ENCODE measurements at regions not wholly inside any gene's neighbourhood (a gene's known extent, or its start where the extent isn't known, plus 50 kb on each side); places are given as distances from the start of the nearest gene placed in this dataset.

GRCh38 chr14:39890026-39890425, 457.8 kb upstream of the FBXO33 start:
- Histone ChIP-seq H3K4me3 (ENCODE audit: low read depth in 1 of 5, low read length in 5 of 5) (no peak overlapping the region), H3K9ac (ENCODE audit: low read length in 5 of 5) (no peak overlapping the region), H3K36me3 (ENCODE audit: control insufficient read depth in 5 of 5, insufficient read depth in 5 of 5, low read length in 5 of 5) (no peaks in the 10 kb centered on the region), H3K27ac (ENCODE audit: low read depth, low read length) (no peak overlapping the region), H3K4me1 (ENCODE audit: control insufficient read depth in 5 of 5, insufficient read depth in 5 of 5, low read length in 5 of 5) (no peaks in the 10 kb centered on the region), H3K9me3 (ENCODE audit: control insufficient read depth in 5 of 5, low read length in 5 of 5) (peaks cover 3 to 25% (median 17%) of the 10 kb centered on the region in 5 donors), H3K27me3 (ENCODE audit: control insufficient read depth in 5 of 5, insufficient read depth in 4 of 5, low read length in 5 of 5) (no peaks in the 10 kb centered on the region)

DNA sequence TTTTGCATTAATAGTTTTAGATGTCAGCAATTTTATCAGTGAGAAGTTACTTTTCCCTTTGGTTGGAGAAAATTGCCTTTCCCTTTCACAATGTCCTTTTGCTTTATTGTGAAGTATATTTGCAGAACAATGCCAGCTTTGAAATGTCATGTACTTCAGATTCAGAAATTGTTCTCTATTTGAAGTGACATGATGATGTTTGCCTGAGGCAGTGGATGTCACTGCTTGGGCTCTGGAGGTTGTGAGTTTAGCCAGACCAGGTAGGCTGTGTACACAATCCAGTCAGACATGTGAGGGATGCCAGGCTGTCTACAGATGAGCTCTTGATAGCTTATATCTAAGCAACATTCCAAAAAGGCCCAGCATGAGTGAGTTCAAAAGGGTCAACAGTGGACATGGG, 451.9 kb upstream of the FBXO33 start:
- H3K4me1 ChIP-seq (ENCODE audit: control insufficient read depth in 5 of 5, insufficient read depth in 5 of 5, low read length in 5 of 5): no peaks in the 10 kb centered on the region
- no peak overlapping the region for H3K27ac ChIP-seq (ENCODE audit: low read depth, low read length)
- H3K4me3 ChIP-seq (ENCODE audit: low read depth in 1 of 5, low read length in 5 of 5): no peak overlapping the region
- no peaks in the 10 kb centered on the region for H3K36me3 ChIP-seq (ENCODE audit: control insufficient read depth in 5 of 5, insufficient read depth in 5 of 5, low read length in 5 of 5)
- no peak overlapping the region for H3K9ac ChIP-seq (ENCODE audit: low read length in 5 of 5)
- H3K27me3 ChIP-seq (ENCODE audit: control insufficient read depth in 5 of 5, insufficient read depth in 4 of 5, low read length in 5 of 5): no peaks in the 10 kb centered on the region
- peaks cover 3 to 14% (median 9%) of the 10 kb centered on the region in 5 donors for H3K9me3 ChIP-seq (ENCODE audit: control insufficient read depth in 5 of 5, low read length in 5 of 5)

GRCh38 chr14:39880965-39881364, 448.7 kb upstream of the FBXO33 start:
- Histone ChIP-seq H3K27ac (ENCODE audit: low read depth, low read length) (no peak overlapping the region), H3K27me3 (ENCODE audit: control insufficient read depth in 5 of 5, insufficient read depth in 4 of 5, low read length in 5 of 5) (no peaks in the 10 kb centered on the region), H3K4me3 (ENCODE audit: low read depth in 1 of 5, low read length in 5 of 5) (no peak overlapping the region), H3K36me3 (ENCODE audit: control insufficient read depth in 5 of 5, insufficient read depth in 5 of 5, low read length in 5 of 5) (no peaks in the 10 kb centered on the region), H3K9ac (ENCODE audit: low read length in 5 of 5) (no peak overlapping the region), H3K9me3 (ENCODE audit: control insufficient read depth in 5 of 5, low read length in 5 of 5) (peaks cover 0 to 1% (median 0%) of the 10 kb centered on the region in 5 donors), H3K4me1 (ENCODE audit: control insufficient read depth in 5 of 5, insufficient read depth in 5 of 5, low read length in 5 of 5) (no peaks in the 10 kb centered on the region)

DNA sequence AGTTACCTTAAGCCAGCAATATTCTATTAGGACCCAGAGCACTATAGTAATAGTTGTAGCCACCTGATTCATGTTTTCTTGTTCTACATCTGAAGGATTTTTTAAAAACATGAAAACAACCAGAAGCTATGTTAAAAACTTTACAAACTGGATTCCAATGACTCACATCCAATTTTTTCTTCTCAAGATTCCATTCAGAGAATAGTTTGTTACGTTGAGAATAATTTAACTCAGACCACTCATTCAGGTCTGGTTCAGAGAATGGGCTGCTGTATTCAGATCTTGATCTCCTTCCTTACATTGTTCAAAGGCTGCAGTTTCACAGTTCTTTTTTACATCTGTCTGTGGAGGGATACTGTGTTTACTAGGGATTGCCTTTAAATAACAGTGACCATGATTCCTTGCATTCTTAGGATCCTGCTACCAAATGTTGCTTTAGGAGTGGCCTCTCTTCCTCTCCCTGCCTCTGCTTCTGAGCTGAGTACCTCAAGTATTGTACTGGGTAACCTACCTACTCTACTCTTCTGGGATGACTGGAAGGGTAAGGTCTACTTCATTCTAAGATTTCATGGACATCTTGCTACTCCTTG, 448.0 kb upstream of the FBXO33 start:
- H3K4me1 ChIP-seq (ENCODE audit: control insufficient read depth in 5 of 5, insufficient read depth in 5 of 5, low read length in 5 of 5): no peaks in the 10 kb centered on the region
- H3K27ac ChIP-seq (ENCODE audit: low read depth, low read length): no peak overlapping the region
- no peaks in the 10 kb centered on the region for H3K36me3 ChIP-seq (ENCODE audit: control insufficient read depth in 5 of 5, insufficient read depth in 5 of 5, low read length in 5 of 5)
- H3K4me3 ChIP-seq (ENCODE audit: low read depth in 1 of 5, low read length in 5 of 5): no peak overlapping the region
- no peaks in the 10 kb centered on the region for H3K27me3 ChIP-seq (ENCODE audit: control insufficient read depth in 5 of 5, insufficient read depth in 4 of 5, low read length in 5 of 5)
- no peaks in the 10 kb centered on the region for H3K9me3 ChIP-seq (ENCODE audit: control insufficient read depth in 5 of 5, low read length in 5 of 5)
- no peak overlapping the region for H3K9ac ChIP-seq (ENCODE audit: low read length in 5 of 5)

DNA sequence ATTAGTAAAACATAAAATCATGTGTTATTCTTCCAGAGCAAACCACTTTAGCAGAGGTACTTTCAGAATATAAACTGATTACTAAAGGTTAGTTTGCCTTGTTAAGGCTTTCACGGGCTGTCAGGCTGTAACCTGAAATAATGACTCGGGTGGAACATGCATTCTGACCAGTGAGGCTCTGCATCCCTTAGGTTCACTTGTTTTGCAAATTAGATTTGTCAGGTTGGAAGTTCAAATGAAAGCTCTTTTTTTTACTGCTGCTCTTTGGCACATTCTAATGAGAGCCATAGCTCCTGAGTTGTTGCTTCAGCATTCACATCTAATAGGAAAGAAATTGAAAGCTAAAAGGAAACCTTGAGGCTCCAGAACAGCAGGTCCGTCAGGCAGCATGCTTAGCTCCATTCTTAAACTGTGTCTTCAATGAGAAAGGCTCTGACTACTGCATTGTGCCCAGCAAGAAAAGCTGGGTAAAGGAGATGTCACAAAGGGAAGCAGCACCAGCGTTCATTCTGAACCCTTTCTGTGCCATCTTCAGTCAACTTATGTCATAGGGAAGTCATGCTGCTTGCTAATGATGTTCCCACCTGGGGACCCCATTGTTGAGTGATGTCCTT, 445.5 kb upstream of the FBXO33 start:
- Histone ChIP-seq H3K27ac (ENCODE audit: low read depth, low read length) (no peak overlapping the region), H3K27me3 (ENCODE audit: control insufficient read depth in 5 of 5, insufficient read depth in 4 of 5, low read length in 5 of 5) (no peaks in the 10 kb centered on the region), H3K4me3 (ENCODE audit: low read depth in 1 of 5, low read length in 5 of 5) (no peak overlapping the region), H3K9ac (ENCODE audit: low read length in 5 of 5) (no peak overlapping the region), H3K9me3 (ENCODE audit: control insufficient read depth in 5 of 5, low read length in 5 of 5) (no peaks in the 10 kb centered on the region), H3K36me3 (ENCODE audit: control insufficient read depth in 5 of 5, insufficient read depth in 5 of 5, low read length in 5 of 5) (no peaks in the 10 kb centered on the region), H3K4me1 (ENCODE audit: control insufficient read depth in 5 of 5, insufficient read depth in 5 of 5, low read length in 5 of 5) (no peaks in the 10 kb centered on the region)

- H3K27me3 ChIP-seq (ENCODE audit: control insufficient read depth in 5 of 5, insufficient read depth in 4 of 5, low read length in 5 of 5): no peaks in the 10 kb centered on the region
- H3K4me1 ChIP-seq (ENCODE audit: control insufficient read depth in 5 of 5, insufficient read depth in 5 of 5, low read length in 5 of 5): no peaks in the 10 kb centered on the region
- H3K4me3 ChIP-seq (ENCODE audit: low read depth in 1 of 5, low read length in 5 of 5): no peak overlapping the region
- no peak overlapping the region for H3K9ac ChIP-seq (ENCODE audit: low read length in 5 of 5)
- no peak overlapping the region for H3K27ac ChIP-seq (ENCODE audit: low read depth, low read length)
- no peaks in the 10 kb centered on the region for H3K36me3 ChIP-seq (ENCODE audit: control insufficient read depth in 5 of 5, insufficient read depth in 5 of 5, low read length in 5 of 5)
- no peaks in the 10 kb centered on the region for H3K9me3 ChIP-seq (ENCODE audit: control insufficient read depth in 5 of 5, low read length in 5 of 5)
Measured at GRCh38 chr14:39876916-39877315, 444.7 kb upstream of the FBXO33 start.

DNA sequence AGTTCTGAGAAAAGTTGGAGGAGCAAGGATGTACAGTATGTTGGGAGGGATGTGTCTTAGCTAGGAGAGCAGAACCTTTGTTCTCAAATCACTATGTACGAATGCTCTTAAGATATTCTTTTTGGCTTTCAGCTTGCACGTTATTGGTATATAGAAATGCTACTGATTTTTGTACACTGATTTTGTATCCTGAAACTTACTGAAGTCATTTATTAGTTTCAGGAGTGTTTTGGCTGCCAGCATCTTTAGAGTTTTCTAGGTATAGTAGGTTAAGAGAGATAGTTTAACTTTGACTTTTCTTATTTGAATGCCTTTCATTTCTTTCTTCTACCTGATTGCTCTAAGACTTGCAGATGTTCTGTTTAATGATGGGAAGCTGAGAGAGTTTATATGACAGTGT, 442.8 kb upstream of the FBXO33 start:
- no peaks in the 10 kb centered on the region for H3K36me3 ChIP-seq (ENCODE audit: control insufficient read depth in 5 of 5, insufficient read depth in 5 of 5, low read length in 5 of 5)
- no peaks in the 10 kb centered on the region for H3K27me3 ChIP-seq (ENCODE audit: control insufficient read depth in 5 of 5, insufficient read depth in 4 of 5, low read length in 5 of 5)
- H3K9me3 ChIP-seq (ENCODE audit: control insufficient read depth in 5 of 5, low read length in 5 of 5): peaks cover 0 to 3% (median 0%) of the 10 kb centered on the region in 5 donors
- H3K4me1 ChIP-seq (ENCODE audit: control insufficient read depth in 5 of 5, insufficient read depth in 5 of 5, low read length in 5 of 5): no peaks in the 10 kb centered on the region
- no peak overlapping the region for H3K9ac ChIP-seq (ENCODE audit: low read length in 5 of 5)
- H3K27ac ChIP-seq (ENCODE audit: low read depth, low read length): no peak overlapping the region
- H3K4me3 ChIP-seq (ENCODE audit: low read depth in 1 of 5, low read length in 5 of 5): no peak overlapping the region

DNA sequence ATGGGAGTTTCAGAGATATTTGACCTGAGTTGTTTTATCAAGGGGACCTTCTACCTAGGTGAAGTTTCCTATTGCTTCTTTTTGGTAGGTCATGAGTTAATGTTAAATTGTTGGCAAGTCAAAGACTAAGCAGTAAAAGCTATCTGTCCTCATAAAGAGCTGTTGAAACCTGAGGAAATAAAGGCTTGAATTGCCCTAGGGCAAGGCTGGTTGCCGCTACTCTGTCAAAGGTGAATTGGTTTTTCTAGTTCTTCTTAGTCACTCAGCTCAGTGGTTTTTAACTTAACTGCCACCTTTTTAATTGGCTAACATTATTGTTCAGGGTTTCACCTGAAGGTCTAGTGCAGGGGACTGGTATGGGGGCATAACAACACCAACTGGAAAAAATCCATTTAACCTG, 441.6 kb upstream of the FBXO33 start:
- H3K9me3 ChIP-seq (ENCODE audit: control insufficient read depth in 5 of 5, low read length in 5 of 5): peaks cover 0 to 3% (median 0%) of the 10 kb centered on the region in 5 donors
- no peak overlapping the region for H3K4me3 ChIP-seq (ENCODE audit: low read depth in 1 of 5, low read length in 5 of 5)
- no peaks in the 10 kb centered on the region for H3K27me3 ChIP-seq (ENCODE audit: control insufficient read depth in 5 of 5, insufficient read depth in 4 of 5, low read length in 5 of 5)
- no peaks in the 10 kb centered on the region for H3K4me1 ChIP-seq (ENCODE audit: control insufficient read depth in 5 of 5, insufficient read depth in 5 of 5, low read length in 5 of 5)
- H3K9ac ChIP-seq (ENCODE audit: low read length in 5 of 5): no peak overlapping the region
- no peaks in the 10 kb centered on the region for H3K36me3 ChIP-seq (ENCODE audit: control insufficient read depth in 5 of 5, insufficient read depth in 5 of 5, low read length in 5 of 5)
- no peak overlapping the region for H3K27ac ChIP-seq (ENCODE audit: low read depth, low read length)

DNA sequence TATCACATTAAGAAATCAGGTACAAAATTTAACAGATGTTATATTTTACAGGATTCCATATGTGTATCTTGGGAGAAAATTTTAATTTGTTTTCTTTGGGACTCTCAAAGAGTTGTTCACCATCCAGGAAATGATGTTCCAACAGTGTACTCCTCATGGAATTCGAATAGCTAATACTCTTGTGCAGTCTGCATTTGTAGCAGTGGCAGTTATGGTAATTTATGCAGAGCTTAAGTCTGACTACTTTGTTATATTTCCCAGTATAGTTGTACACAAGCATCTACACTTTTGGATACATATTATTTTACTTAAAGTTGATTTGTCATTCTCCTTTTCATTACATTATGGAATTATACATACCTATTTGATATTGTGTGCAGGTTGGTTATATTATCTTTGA, 436.7 kb upstream of the FBXO33 start:
- H3K9me3 ChIP-seq (ENCODE audit: control insufficient read depth in 5 of 5, low read length in 5 of 5): peaks cover 0 to 3% (median 0%) of the 10 kb centered on the region in 5 donors
- no peak overlapping the region for H3K4me3 ChIP-seq (ENCODE audit: low read depth in 1 of 5, low read length in 5 of 5)
- no peaks in the 10 kb centered on the region for H3K36me3 ChIP-seq (ENCODE audit: control insufficient read depth in 5 of 5, insufficient read depth in 5 of 5, low read length in 5 of 5)
- H3K4me1 ChIP-seq (ENCODE audit: control insufficient read depth in 5 of 5, insufficient read depth in 5 of 5, low read length in 5 of 5): no peaks in the 10 kb centered on the region
- no peak overlapping the region for H3K9ac ChIP-seq (ENCODE audit: low read length in 5 of 5)
- H3K27ac ChIP-seq (ENCODE audit: low read depth, low read length): no peak overlapping the region
- H3K27me3 ChIP-seq (ENCODE audit: control insufficient read depth in 5 of 5, insufficient read depth in 4 of 5, low read length in 5 of 5): no peaks in the 10 kb centered on the region

- Histone ChIP-seq H3K4me1 (ENCODE audit: control insufficient read depth in 5 of 5, insufficient read depth in 5 of 5, low read length in 5 of 5) (no peaks in the 10 kb centered on the region), H3K27ac (ENCODE audit: low read depth, low read length) (no peak overlapping the region), H3K27me3 (ENCODE audit: control insufficient read depth in 5 of 5, insufficient read depth in 4 of 5, low read length in 5 of 5) (no peaks in the 10 kb centered on the region), H3K36me3 (ENCODE audit: control insufficient read depth in 5 of 5, insufficient read depth in 5 of 5, low read length in 5 of 5) (no peaks in the 10 kb centered on the region), H3K4me3 (ENCODE audit: low read depth in 1 of 5, low read length in 5 of 5) (no peak overlapping the region), H3K9ac (ENCODE audit: low read length in 5 of 5) (no peak overlapping the region), H3K9me3 (ENCODE audit: control insufficient read depth in 5 of 5, low read length in 5 of 5) (peaks cover 0 to 3% (median 0%) of the 10 kb centered on the region in 5 donors)
Measured at GRCh38 chr14:39868251-39868650, 436.0 kb upstream of the FBXO33 start.
